ENCODE measurements at regions not wholly inside any gene's neighbourhood (a gene's known extent, or its start where the extent isn't known, plus 50 kb on each side); places are given as distances from the start of the nearest gene placed in this dataset.

- H4K20me1 ChIP-seq (replicated peaks; ENCODE audit: control insufficient read depth, insufficient read depth, low read length) = no peaks in the 10 kb centered on the region
- H2AFZ ChIP-seq (ENCODE audit: low read depth, low read length) = no peak overlapping the region
- TF ChIP-seq THRB (CRISPR knock-in tag; conservative IDR thresholded peaks at IDR 0.05) = no peak
- DNase-seq (ENCODE audit: extremely low read depth in 1 of 4, low spot score in 3 of 4) (no peak), FAIRE-seq (no peak), ATAC-seq (no peak)
- no peaks in the 10 kb centered on the region for H3K27me3 ChIP-seq (ENCODE audit: control insufficient read depth in 2 of 2, insufficient read depth in 2 of 2, low read length in 2 of 2)
- H3K79me2 ChIP-seq (ENCODE audit: control insufficient read depth, insufficient read depth, low read length) = no peaks in the 10 kb centered on the region
- ChIA-PET POLR2A (no interaction called here), CTCF (ENCODE audit: low intra/inter-chr PET ratio) (no interaction called here)
- H3K4me2 ChIP-seq (ENCODE audit: insufficient read depth, low read length) = no peak overlapping the region
- H3K9me1 ChIP-seq (ENCODE audit: control insufficient read depth, insufficient read depth, low read length) = no peaks in the 10 kb centered on the region
- no peak overlapping the region for H3K27ac ChIP-seq (ENCODE audit: extremely low read depth, low read depth, low read length)
- BruUV-seq (replicated peaks) = no TSS peak
- H3K36me3 ChIP-seq (ENCODE audit: control insufficient read depth, insufficient read depth, low read length) = no peaks in the 10 kb centered on the region
- H3K4me1 ChIP-seq (replicated peaks in 1 of 2; ENCODE audit: control insufficient read depth in 2 of 2, insufficient read depth in 2 of 2, low read length in 2 of 2) = no peaks in the 10 kb centered on the region
- intact Hi-C loops (cut with micrococcal nuclease) (no loop called here), in situ Hi-C loops (cut with MboI) (no loop called here)
- 0% methylated on average over 3 of the region's 3 CpGs for WGBS (ENCODE audit: insufficient coverage, low coverage, missing lambda C conversion rate)
- no peak overlapping the region for H3K4me3 ChIP-seq
- H3K9ac ChIP-seq (ENCODE audit: insufficient read depth in 1 of 2, low read depth in 2 of 2, low read length in 2 of 2) = no peak overlapping the region
- peaks cover 2% of the 10 kb centered on the region for H3K9me3 ChIP-seq (replicated peaks; ENCODE audit: control insufficient read depth, insufficient read depth, low read depth, low read length)
Observed at GRCh38 chr5:18526792-18527405, 892.6 kb downstream of the TAF11L14 start.

- H3K36me3 ChIP-seq (ENCODE audit: control insufficient read depth, insufficient read depth, low read length) = no peaks in the 10 kb centered on the region
- TF ChIP-seq DPF2 (IDR thresholded peaks at IDR 0.05) (no peak), SRSF9 (IDR thresholded peaks at IDR 0.05; ENCODE audit: borderline replicate concordance, low read depth, low read length) (no peak), EHMT2 (IDR thresholded peaks at IDR 0.05) (no peak)
- TF ChIP-seq, protein P1, sequence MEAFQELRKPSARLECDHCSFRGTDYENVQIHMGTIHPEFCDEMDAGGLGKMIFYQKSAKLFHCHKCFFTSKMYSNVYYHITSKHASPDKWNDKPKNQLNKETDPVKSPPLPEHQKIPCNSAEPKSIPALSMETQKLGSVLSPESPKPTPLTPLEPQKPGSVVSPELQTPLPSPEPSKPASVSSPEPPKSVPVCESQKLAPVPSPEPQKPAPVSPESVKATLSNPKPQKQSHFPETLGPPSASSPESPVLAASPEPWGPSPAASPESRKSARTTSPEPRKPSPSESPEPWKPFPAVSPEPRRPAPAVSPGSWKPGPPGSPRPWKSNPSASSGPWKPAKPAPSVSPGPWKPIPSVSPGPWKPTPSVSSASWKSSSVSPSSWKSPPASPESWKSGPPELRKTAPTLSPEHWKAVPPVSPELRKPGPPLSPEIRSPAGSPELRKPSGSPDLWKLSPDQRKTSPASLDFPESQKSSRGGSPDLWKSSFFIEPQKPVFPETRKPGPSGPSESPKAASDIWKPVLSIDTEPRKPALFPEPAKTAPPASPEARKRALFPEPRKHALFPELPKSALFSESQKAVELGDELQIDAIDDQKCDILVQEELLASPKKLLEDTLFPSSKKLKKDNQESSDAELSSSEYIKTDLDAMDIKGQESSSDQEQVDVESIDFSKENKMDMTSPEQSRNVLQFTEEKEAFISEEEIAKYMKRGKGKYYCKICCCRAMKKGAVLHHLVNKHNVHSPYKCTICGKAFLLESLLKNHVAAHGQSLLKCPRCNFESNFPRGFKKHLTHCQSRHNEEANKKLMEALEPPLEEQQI (IDR thresholded peaks at IDR 0.05) = no peak
- TF ChIP-seq, protein P2, sequence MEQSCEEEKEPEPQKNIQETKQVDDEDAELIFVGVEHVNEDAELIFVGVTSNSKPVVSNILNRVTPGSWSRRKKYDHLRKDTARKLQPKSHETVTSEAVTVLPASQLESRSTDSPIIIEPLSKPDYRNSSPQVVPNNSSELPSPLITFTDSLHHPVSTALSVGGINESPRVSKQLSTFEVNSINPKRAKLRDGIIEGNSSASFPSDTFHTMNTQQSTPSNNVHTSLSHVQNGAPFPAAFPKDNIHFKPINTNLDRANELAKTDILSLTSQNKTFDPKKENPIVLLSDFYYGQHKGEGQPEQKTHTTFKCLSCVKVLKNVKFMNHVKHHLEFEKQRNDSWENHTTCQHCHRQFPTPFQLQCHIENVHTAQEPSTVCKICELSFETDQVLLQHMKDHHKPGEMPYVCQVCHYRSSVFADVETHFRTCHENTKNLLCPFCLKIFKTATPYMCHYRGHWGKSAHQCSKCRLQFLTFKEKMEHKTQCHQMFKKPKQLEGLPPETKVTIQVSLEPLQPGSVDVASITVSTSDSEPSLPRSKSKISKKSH (CRISPR knock-in tag; IDR thresholded peaks at IDR 0.05) = no peak
- BruUV-seq (replicated peaks) = no TSS peak
- H3K9ac ChIP-seq (ENCODE audit: insufficient read depth in 1 of 2, low read depth in 2 of 2, low read length in 2 of 2) = no peak overlapping the region
- WGBS (ENCODE audit: insufficient coverage, low coverage, missing lambda C conversion rate) = 0% methylated on average over 7 of the region's 7 CpGs
- in situ Hi-C loops (cut with MboI) (no loop called here), intact Hi-C loops (cut with micrococcal nuclease) (no loop called here)
- DNase-seq (ENCODE audit: extremely low read depth in 1 of 4, low spot score in 3 of 4) (no peak), FAIRE-seq (no peak), ATAC-seq (no peak)
- no peak overlapping the region for H2AFZ ChIP-seq (ENCODE audit: low read depth, low read length)
- no peak overlapping the region for H3K4me3 ChIP-seq
- H3K79me2 ChIP-seq (ENCODE audit: control insufficient read depth, insufficient read depth, low read length) = no peaks in the 10 kb centered on the region
- ChIA-PET CTCF (ENCODE audit: low intra/inter-chr PET ratio) (no interaction called here), POLR2A (no interaction called here)
- no peaks in the 10 kb centered on the region for H3K9me1 ChIP-seq (ENCODE audit: control insufficient read depth, insufficient read depth, low read length)
- H3K4me2 ChIP-seq (ENCODE audit: insufficient read depth, low read length) = no peak overlapping the region
- no peaks in the 10 kb centered on the region for H3K4me1 ChIP-seq (replicated peaks in 1 of 2; ENCODE audit: control insufficient read depth in 2 of 2, insufficient read depth in 2 of 2, low read length in 2 of 2)
- H3K9me3 ChIP-seq (replicated peaks; ENCODE audit: control insufficient read depth, insufficient read depth, low read depth, low read length) = no peaks in the 10 kb centered on the region; the same call in 1 of the 2 replicates
- no peaks in the 10 kb centered on the region for H3K27me3 ChIP-seq (ENCODE audit: control insufficient read depth in 2 of 2, insufficient read depth in 2 of 2, low read length in 2 of 2)
- H3K27ac ChIP-seq (ENCODE audit: extremely low read depth, low read depth, low read length) = no peak overlapping the region
- H4K20me1 ChIP-seq (replicated peaks; ENCODE audit: control insufficient read depth, insufficient read depth, low read length) = no peaks in the 10 kb centered on the region
Observed at GRCh38 chr5:18533137-18533536, 898.9 kb downstream of the TAF11L14 start.
